WTC11 (cell line): ENCODE measurements at regions not wholly inside any gene's neighbourhood (a gene's known extent, or its start where the extent isn't known, plus 50 kb on each side); places are given as distances from the start of the nearest gene placed in this dataset.

Experiments used
- CREB1 ChIP-seq: sonication (generic); formaldehyde crosslinking; IDR thresholded peaks from 2 replicates; pipeline ENCODE4 v1.8.0; 2023; ENCODE audit warnings: mild to moderate bottlenecking, missing genetic modification reagents
- FOXP1 ChIP-seq: sonication (generic); formaldehyde crosslinking; IDR thresholded peaks from 2 replicates; pipeline ENCODE4 v1.8.0; 2022; ENCODE audit warnings: missing genetic modification reagents, mild to moderate bottlenecking, moderate library complexity, borderline replicate concordance
- JUN ChIP-seq: sonication (generic); formaldehyde crosslinking; IDR thresholded peaks from 2 replicates; pipeline ENCODE4 v1.8.0; 2023; ENCODE audit warnings: mild to moderate bottlenecking, missing genetic modification reagents
- NR1H2 ChIP-seq: sonication (generic); formaldehyde crosslinking; IDR thresholded peaks from 2 replicates; pipeline ENCODE4 v1.9.0; 2021; ENCODE audit warnings: mild to moderate bottlenecking, moderate library complexity, missing genetic modification reagents
- TF ChIP-seq, protein P1 (sequence below): fragments of 200-600 bp; IDR thresholded peaks from 2 replicates; pipeline ENCODE4 v1.8.0; 2022; ENCODE audit warnings: antibody characterized with exemption
- TF ChIP-seq, protein P2 (sequence below): sonication (generic); formaldehyde crosslinking; conservative IDR thresholded peaks from 2 replicates; pipeline ENCODE4 v1.8.1; 2022; ENCODE audit warnings: mild to moderate bottlenecking, missing genetic modification reagents
- TF ChIP-seq, protein P3 (sequence below): sonication (generic); formaldehyde crosslinking; IDR thresholded peaks from 2 replicates; pipeline ENCODE4 v1.8.1; 2023; ENCODE audit warnings: mild to moderate bottlenecking, missing genetic modification reagents, moderate library complexity
- TF ChIP-seq, protein P4 (sequence below): sonication (generic); formaldehyde crosslinking; IDR thresholded peaks from 2 replicates; pipeline ENCODE4 v1.8.1; 2022; ENCODE audit warnings: missing genetic modification reagents, borderline replicate concordance

DNA sequence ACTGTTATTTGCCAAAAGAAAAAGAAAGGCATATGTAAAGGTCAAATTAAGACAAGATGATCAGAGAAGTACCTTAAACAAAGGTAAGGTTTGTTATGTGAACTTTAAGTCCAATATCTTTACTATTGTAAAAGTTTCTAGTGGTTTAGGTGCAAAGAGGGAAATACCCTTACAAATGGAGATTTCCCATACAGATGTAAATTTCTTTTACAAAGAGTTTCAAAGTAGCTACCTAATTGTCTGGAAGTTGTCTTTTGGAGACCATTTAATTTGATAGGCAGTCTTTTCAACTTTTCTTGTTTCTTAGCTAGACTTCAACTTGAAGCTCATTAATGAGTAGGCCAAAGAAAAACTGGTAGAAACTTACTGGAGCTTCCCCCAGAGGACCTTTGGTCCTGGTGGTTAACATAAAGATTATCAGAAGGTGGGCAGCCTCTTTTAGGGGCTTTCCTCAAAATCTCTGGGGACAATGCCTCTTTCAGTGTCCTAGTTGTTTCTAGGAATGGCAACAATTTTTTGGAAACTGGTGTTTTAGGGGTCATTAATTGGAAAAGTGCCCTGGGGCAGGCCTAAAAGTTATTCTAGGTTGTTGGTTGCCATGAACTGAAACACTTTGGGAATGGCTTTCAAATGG is 297.3 kb downstream of the GUCY2F start:
- TF ChIP-seq, protein P1, sequence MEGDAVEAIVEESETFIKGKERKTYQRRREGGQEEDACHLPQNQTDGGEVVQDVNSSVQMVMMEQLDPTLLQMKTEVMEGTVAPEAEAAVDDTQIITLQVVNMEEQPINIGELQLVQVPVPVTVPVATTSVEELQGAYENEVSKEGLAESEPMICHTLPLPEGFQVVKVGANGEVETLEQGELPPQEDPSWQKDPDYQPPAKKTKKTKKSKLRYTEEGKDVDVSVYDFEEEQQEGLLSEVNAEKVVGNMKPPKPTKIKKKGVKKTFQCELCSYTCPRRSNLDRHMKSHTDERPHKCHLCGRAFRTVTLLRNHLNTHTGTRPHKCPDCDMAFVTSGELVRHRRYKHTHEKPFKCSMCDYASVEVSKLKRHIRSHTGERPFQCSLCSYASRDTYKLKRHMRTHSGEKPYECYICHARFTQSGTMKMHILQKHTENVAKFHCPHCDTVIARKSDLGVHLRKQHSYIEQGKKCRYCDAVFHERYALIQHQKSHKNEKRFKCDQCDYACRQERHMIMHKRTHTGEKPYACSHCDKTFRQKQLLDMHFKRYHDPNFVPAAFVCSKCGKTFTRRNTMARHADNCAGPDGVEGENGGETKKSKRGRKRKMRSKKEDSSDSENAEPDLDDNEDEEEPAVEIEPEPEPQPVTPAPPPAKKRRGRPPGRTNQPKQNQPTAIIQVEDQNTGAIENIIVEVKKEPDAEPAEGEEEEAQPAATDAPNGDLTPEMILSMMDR, result no peak
- TF ChIP-seq, protein P2, sequence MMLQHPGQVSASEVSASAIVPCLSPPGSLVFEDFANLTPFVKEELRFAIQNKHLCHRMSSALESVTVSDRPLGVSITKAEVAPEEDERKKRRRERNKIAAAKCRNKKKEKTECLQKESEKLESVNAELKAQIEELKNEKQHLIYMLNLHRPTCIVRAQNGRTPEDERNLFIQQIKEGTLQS (CRISPR knock-in tag), result no peak
- TF ChIP-seq, protein P3, sequence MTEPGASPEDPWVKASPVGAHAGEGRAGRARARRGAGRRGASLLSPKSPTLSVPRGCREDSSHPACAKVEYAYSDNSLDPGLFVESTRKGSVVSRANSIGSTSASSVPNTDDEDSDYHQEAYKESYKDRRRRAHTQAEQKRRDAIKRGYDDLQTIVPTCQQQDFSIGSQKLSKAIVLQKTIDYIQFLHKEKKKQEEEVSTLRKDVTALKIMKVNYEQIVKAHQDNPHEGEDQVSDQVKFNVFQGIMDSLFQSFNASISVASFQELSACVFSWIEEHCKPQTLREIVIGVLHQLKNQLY, result no peak
- no peak for TF ChIP-seq NR1H2 (CRISPR knock-in tag)
- no peak for TF ChIP-seq CREB1
- TF ChIP-seq, protein P4, sequence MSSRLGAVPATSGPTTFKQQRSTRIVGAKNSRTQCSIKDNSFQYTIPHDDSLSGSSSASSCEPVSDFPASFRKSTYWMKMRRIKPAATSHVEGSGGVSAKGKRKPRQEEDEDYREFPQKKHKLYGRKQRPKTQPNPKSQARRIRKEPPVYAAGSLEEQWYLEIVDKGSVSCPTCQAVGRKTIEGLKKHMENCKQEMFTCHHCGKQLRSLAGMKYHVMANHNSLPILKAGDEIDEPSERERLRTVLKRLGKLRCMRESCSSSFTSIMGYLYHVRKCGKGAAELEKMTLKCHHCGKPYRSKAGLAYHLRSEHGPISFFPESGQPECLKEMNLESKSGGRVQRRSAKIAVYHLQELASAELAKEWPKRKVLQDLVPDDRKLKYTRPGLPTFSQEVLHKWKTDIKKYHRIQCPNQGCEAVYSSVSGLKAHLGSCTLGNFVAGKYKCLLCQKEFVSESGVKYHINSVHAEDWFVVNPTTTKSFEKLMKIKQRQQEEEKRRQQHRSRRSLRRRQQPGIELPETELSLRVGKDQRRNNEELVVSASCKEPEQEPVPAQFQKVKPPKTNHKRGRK (CRISPR knock-in tag), result no peak
- TF ChIP-seq JUN (CRISPR knock-in tag), result no peak
- TF ChIP-seq FOXP1 (CRISPR knock-in tag), result no peak
